ENCODE measurements at regions not wholly inside any gene's neighbourhood (a gene's known extent, or its start where the extent isn't known, plus 50 kb on each side); places are given as distances from the start of the nearest gene placed in this dataset.

DNA sequence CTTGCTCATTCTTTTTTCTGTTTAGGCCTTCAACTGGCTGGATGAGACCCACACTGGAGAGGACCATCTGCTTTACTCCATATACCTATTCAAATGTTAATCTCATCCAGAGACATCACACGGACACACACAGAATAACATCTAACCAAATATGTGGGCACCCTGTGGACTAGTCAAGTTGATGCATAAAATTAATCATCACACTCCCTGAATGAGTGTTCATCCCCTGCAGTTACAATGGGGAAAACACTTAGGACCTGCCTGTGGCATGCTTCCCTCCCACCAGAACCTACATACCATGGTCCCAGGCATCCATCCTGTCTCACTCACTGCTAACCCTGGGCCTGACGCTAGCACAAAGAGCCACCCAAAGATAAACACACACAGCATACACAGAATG lies 112.8 kb upstream of the TEX51 start:
- H3K27ac ChIP-seq (ENCODE audit: low read depth, low read length): no peak overlapping the region
- no peaks in the 10 kb centered on the region for H3K4me1 ChIP-seq (ENCODE audit: control insufficient read depth, insufficient read depth, low read length)
- no peaks in the 10 kb centered on the region for H3K27me3 ChIP-seq (ENCODE audit: control insufficient read depth, insufficient read depth, low read length, poor library complexity, severe bottlenecking)
- 88 to 100% methylated on average over 1 to 2 of the region's 2 CpGs for WGBS, 2 experiments (ENCODE audit: insufficient coverage in 1 of 2, insufficient read length in 1 of 2)
- H3K36me3 Mint-ChIP-seq (ENCODE audit: low read depth): no peaks in the 10 kb centered on the region
- no peak overlapping the region for H3K27ac Mint-ChIP-seq
- no peaks in the 10 kb centered on the region for H3K4me1 Mint-ChIP-seq
- TF ChIP-seq, protein P1, sequence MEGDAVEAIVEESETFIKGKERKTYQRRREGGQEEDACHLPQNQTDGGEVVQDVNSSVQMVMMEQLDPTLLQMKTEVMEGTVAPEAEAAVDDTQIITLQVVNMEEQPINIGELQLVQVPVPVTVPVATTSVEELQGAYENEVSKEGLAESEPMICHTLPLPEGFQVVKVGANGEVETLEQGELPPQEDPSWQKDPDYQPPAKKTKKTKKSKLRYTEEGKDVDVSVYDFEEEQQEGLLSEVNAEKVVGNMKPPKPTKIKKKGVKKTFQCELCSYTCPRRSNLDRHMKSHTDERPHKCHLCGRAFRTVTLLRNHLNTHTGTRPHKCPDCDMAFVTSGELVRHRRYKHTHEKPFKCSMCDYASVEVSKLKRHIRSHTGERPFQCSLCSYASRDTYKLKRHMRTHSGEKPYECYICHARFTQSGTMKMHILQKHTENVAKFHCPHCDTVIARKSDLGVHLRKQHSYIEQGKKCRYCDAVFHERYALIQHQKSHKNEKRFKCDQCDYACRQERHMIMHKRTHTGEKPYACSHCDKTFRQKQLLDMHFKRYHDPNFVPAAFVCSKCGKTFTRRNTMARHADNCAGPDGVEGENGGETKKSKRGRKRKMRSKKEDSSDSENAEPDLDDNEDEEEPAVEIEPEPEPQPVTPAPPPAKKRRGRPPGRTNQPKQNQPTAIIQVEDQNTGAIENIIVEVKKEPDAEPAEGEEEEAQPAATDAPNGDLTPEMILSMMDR (conservative IDR thresholded peaks at IDR 0.05): no peak
- H3K9me3 Mint-ChIP-seq: no peaks in the 10 kb centered on the region
- H3K9me3 ChIP-seq (ENCODE audit: control insufficient read depth, low read length): no peaks in the 10 kb centered on the region
- H3K4me3 ChIP-seq (ENCODE audit: low read length): no peak overlapping the region
- no peak for DNase-seq
- no peak overlapping the region for H3K9ac ChIP-seq (ENCODE audit: extremely low read depth, low read length, poor library complexity, severe bottlenecking)
- H3K36me3 ChIP-seq (ENCODE audit: control insufficient read depth, insufficient read depth, low read length): no peaks in the 10 kb centered on the region
- H3K27me3 Mint-ChIP-seq (ENCODE audit: insufficient read depth): peaks cover 8% of the 10 kb centered on the region
- no peak overlapping the region for H3K4me3 Mint-ChIP-seq

DNA sequence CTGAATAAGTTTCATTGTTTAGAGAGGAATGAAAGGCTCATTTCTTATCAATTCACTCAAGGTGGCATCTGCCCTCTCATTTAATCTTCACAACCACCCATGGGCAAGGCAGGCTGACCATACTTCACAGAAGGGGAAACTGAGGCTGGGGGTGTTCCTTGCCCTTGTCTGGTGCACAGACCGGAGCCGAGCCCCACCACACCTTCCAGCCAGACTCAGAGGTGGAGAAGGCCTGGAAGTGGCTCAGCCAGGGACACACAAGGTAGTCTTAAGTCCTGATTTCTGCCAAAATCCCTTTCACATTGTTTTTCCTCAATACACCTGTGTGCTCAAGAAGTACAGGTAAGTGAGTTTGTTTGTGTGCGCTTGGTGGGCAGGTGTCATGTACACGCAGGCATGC lies 111.9 kb upstream of the TEX51 start:
- TF ChIP-seq, protein P1 (conservative IDR thresholded peaks at IDR 0.05): no peak
- H3K4me1 Mint-ChIP-seq: no peaks in the 10 kb centered on the region
- Histone ChIP-seq H3K4me1 (ENCODE audit: control insufficient read depth, insufficient read depth, low read length) (no peaks in the 10 kb centered on the region), H3K27me3 (ENCODE audit: control insufficient read depth, insufficient read depth, low read length, poor library complexity, severe bottlenecking) (no peaks in the 10 kb centered on the region), H3K9me3 (ENCODE audit: control insufficient read depth, low read length) (no peaks in the 10 kb centered on the region), H3K4me3 (ENCODE audit: low read length) (no peak overlapping the region), H3K36me3 (ENCODE audit: control insufficient read depth, insufficient read depth, low read length) (no peaks in the 10 kb centered on the region), H3K9ac (ENCODE audit: extremely low read depth, low read length, poor library complexity, severe bottlenecking) (no peak overlapping the region), H3K27ac (ENCODE audit: low read depth, low read length) (no peak overlapping the region)
- H3K36me3 Mint-ChIP-seq (ENCODE audit: low read depth): no peaks in the 10 kb centered on the region
- 91% methylated on average over 4 of the region's 4 CpGs; no CpG with 5 or more reads in 1 of the 2 experiments for WGBS, 2 experiments (ENCODE audit: insufficient coverage in 1 of 2, insufficient read length in 1 of 2)
- no peak for DNase-seq
- H3K27ac Mint-ChIP-seq: no peak overlapping the region
- H3K27me3 Mint-ChIP-seq (ENCODE audit: insufficient read depth): peaks cover 11% of the 10 kb centered on the region
- no peak overlapping the region for H3K4me3 Mint-ChIP-seq
- H3K9me3 Mint-ChIP-seq: no peaks in the 10 kb centered on the region

DNA sequence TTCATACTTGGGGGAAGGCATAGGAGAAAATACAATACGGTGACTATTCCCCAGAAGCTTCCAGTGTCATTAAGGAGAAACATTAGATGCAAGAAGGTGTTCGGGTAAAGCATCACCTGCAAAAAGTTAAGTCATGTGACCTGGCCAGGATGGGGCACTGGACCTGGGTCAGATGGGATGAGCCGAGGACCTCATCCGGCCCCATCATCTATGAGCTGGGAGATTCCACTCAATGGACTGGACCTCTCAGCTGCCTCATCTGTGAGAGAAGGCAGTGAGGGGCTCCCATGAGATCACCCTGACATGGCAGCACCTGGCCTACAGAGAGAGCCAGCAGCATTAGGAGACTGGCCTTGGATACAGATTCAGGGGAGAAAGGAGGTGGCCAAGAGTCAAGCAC lies 111.4 kb upstream of the TEX51 start:
- TF ChIP-seq, protein P1 (conservative IDR thresholded peaks at IDR 0.05): no peak
- H3K36me3 Mint-ChIP-seq (ENCODE audit: low read depth): no peaks in the 10 kb centered on the region
- H3K4me1 Mint-ChIP-seq: no peaks in the 10 kb centered on the region
- peaks cover 6% of the 10 kb centered on the region for H3K27me3 Mint-ChIP-seq (ENCODE audit: insufficient read depth)
- no peak overlapping the region for H3K9ac ChIP-seq (ENCODE audit: extremely low read depth, low read length, poor library complexity, severe bottlenecking)
- no peak overlapping the region for H3K27ac Mint-ChIP-seq
- no peaks in the 10 kb centered on the region for H3K27me3 ChIP-seq (ENCODE audit: control insufficient read depth, insufficient read depth, low read length, poor library complexity, severe bottlenecking)
- no peak overlapping the region for H3K4me3 ChIP-seq (ENCODE audit: low read length)
- no peak overlapping the region for H3K4me3 Mint-ChIP-seq
- no peaks in the 10 kb centered on the region for H3K4me1 ChIP-seq (ENCODE audit: control insufficient read depth, insufficient read depth, low read length)
- no peaks in the 10 kb centered on the region for H3K9me3 Mint-ChIP-seq
- whole genome bisulfite sequencing, 2 experiments (ENCODE audit: insufficient coverage in 1 of 2, insufficient read length in 1 of 2): 91 to 93% methylated on average over 4 of the region's 4 CpGs
- H3K36me3 ChIP-seq (ENCODE audit: control insufficient read depth, insufficient read depth, low read length): no peaks in the 10 kb centered on the region
- DNase-seq: no peak
- no peaks in the 10 kb centered on the region for H3K9me3 ChIP-seq (ENCODE audit: control insufficient read depth, low read length)
- H3K27ac ChIP-seq (ENCODE audit: low read depth, low read length): no peak overlapping the region

Measured in endodermal cell (in vitro differentiated cells).